A549 (cell line): ENCODE measurements at regions not wholly inside any gene's neighbourhood (a gene's known extent, or its start where the extent isn't known, plus 50 kb on each side); places are given as distances from the start of the nearest gene placed in this dataset.

Source experiments
- CTCF ChIP-seq: fragments of >200 bp; sonication (Bioruptor Twin); formaldehyde crosslinking; IDR thresholded peaks from 3 replicates; pipeline ENCODE4 v1.5.1; 2016
- EP300 ChIP-seq, 2 experiments: fragments of >200 bp; sonication (Bioruptor Twin); formaldehyde crosslinking; IDR thresholded peaks; 2 replicates in 1 of 2; 3 replicates in 1 of 2; pipeline ENCODE4 v1.6.1; 2016 to 2017
- ESRRA ChIP-seq: fragments of 150-350 bp; IDR thresholded peaks from 2 replicates; pipeline ENCODE4 v1.6.1; 2014; ENCODE audit warnings: mild to moderate bottlenecking, low read length, borderline replicate concordance
- POLR2A ChIP-seq: IDR thresholded peaks from 2 replicates; pipeline ENCODE4 v1.6.1; 2012; ENCODE audit warnings: mild to moderate bottlenecking, low read length
- RFX5 ChIP-seq: fragments of 450-650 bp; IDR thresholded peaks from 2 replicates; pipeline ENCODE4 v1.7.1; 2014; ENCODE audit warnings: antibody characterized with exemption, mild to moderate bottlenecking, moderate library complexity
- SMC3 ChIP-seq: fragments of >200 bp; sonication (Bioruptor Twin); formaldehyde crosslinking; IDR thresholded peaks from 3 replicates; pipeline ENCODE4 v1.6.1; 2018; ENCODE audit warnings: inconsistent platforms

GRCh38 chr3:35483131-35483530, 156.2 kb upstream of the ARPP21 start:
- no peak for TF ChIP-seq CTCF
- no peak for TF ChIP-seq POLR2A
- no peak for TF ChIP-seq RFX5
- TF ChIP-seq EP300 (IDR thresholded peaks at IDR 0.05): no peak
- TF ChIP-seq ESRRA: no peak
- TF ChIP-seq SMC3: no peak
